Panc1 (cell line): ENCODE measurements at regions not wholly inside any gene's neighbourhood (a gene's known extent, or its start where the extent isn't known, plus 50 kb on each side); places are given as distances from the start of the nearest gene placed in this dataset.

Experiments
- ATAC-seq: fragments of 200-7000 bp; cut with Tn5 transposase; 2 replicates; pipeline ENCODE4 v1.9.1; 2020; ENCODE audit warnings: mild to moderate bottlenecking, moderate library complexity
- BruUV-seq: library from RNA; stranded (reverse); fragments of 400-500 nt; replicated peaks from 2 replicates; lab custom pipeline; 2021; lab: Mats Ljungman, UMichigan
- CTCF ChIA-PET: fragments of 300-600 bp; sonication (Branson Sonifier 250); formaldehyde crosslinking; loops from one replicate; lab custom pipeline; 2022; ENCODE audit warnings: antibody characterized with exemption; lab: Charles Lee
- POLR2A ChIA-PET: fragments of 300-600 bp; sonication (Branson Sonifier 250); formaldehyde crosslinking; loops from one replicate; lab custom pipeline; 2022; ENCODE audit warnings: antibody characterized with exemption; lab: Charles Lee
- DNase-seq: peaks from one replicate; pipeline ENCODE4 v3.0.0-alpha.2; 2010; ENCODE audit warnings: low read depth, low spot score
- H3K27ac ChIP-seq: 2 replicates; pipeline ENCODE4 v1.5.1; 2011; ENCODE audit warnings: mild to moderate bottlenecking, low read length, inconsistent platforms
- H3K27me3 ChIP-seq: fragments of 200-500 bp; sonication (Bioruptor generic); 2 replicates; pipeline ENCODE4 v1.6.0; 2014; ENCODE audit warnings: low read length, inconsistent platforms; ENCODE audit not compliant: control insufficient read depth, insufficient read depth
- H3K36me3 ChIP-seq: fragments of 200-500 bp; sonication (Bioruptor generic); 2 replicates; pipeline ENCODE4 v1.5.1; 2014; ENCODE audit warnings: inconsistent platforms, mild to moderate bottlenecking, low read length, moderate library complexity; ENCODE audit not compliant: control insufficient read depth, insufficient read depth
- H3K4me1 ChIP-seq: 2 replicates; pipeline ENCODE4 v1.5.1; 2011; ENCODE audit warnings: inconsistent platforms, mild to moderate bottlenecking, low read length, moderate library complexity; ENCODE audit not compliant: control insufficient read depth, insufficient read depth
- H3K4me3 ChIP-seq, 2 experiments: 2 replicates each; pipeline ENCODE4 v1.5.1; 2011 to 2012; ENCODE audit warnings: low read depth in 2 of 2, low read length in 2 of 2, mild to moderate bottlenecking in 2 of 2, inconsistent platforms in 1 of 2, moderate library complexity in 1 of 2
- H3K9me3 ChIP-seq: fragments of 200-500 bp; sonication (Bioruptor generic); 2 replicates; pipeline ENCODE4 v1.5.1; 2014; ENCODE audit warnings: low read depth, mild to moderate bottlenecking, inconsistent platforms, low read length, moderate library complexity; ENCODE audit not compliant: control insufficient read depth, insufficient read depth
- POLR2AphosphoS5 ChIP-seq: IDR thresholded peaks from 2 replicates; pipeline ENCODE4 v1.6.1; 2012; ENCODE audit warnings: mild to moderate bottlenecking, low read depth, low read length, moderate library complexity
- SIN3A ChIP-seq: IDR thresholded peaks from 2 replicates; pipeline ENCODE4 v1.6.1; 2012; ENCODE audit warnings: low read depth, mild to moderate bottlenecking, low read length, moderate library complexity, borderline replicate concordance; ENCODE audit not compliant: insufficient read depth
- TCF7L2 ChIP-seq: IDR thresholded peaks from 2 replicates; pipeline ENCODE4 v1.6.1; 2011; ENCODE audit warnings: mild to moderate bottlenecking, low read depth, low read length, inconsistent platforms
- in situ Hi-C: cut with HindIII; loops from 2 replicates; pipeline ENCODE4 v1.10.0; 2016; ENCODE audit warnings: low sequenced_read_pairs, low pct_unique_long_range_greater_than_20kb
- intact Hi-C: fragments of 100-400 bp; cut with micrococcal nuclease; formaldehyde crosslinking; loops from one replicate; pipeline ENCODE4 v1.10.0; 2022; ENCODE audit not compliant: unreplicated experiment
- TF ChIP-seq, protein P1 (sequence below), 2 experiments: IDR thresholded peaks; 2 replicates each; pipeline ENCODE4 v1.6.1; 2011 to 2012; ENCODE audit warnings: low read depth in 2 of 2, control low read depth in 1 of 2, low read length in 1 of 2, mild to moderate bottlenecking in 1 of 2, moderate library complexity in 1 of 2; ENCODE audit not compliant: insufficient read depth in 1 of 2
- TF ChIP-seq, protein P2 (sequence below): fragments of 450-650 bp; IDR thresholded peaks from 2 replicates; pipeline ENCODE4 v1.5.1; 2017; ENCODE audit warnings: mild to moderate bottlenecking

DNA sequence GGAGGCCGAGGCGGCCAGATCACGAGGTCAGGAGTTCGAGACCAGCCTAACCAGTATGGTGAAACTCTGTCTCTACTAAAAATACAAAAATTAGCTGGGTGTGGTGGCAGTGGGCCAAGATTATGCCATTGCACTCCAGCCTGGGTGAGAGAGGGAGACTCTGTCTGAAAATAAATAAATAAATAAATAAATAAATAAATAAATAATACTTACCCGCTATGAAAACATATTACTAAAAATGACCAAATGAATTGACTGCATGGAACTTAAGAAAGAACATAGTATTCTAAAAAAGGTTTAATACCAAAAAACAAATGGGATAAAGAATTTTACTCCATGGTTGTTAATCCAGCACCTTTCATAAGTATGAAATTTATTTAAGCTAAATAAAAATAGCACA lies 305.0 kb downstream of the GATA3 start:
- no peaks in the 10 kb centered on the region for H3K9me3 ChIP-seq
- H3K36me3 ChIP-seq = no peaks in the 10 kb centered on the region
- no peaks in the 10 kb centered on the region for H3K4me1 ChIP-seq
- H3K4me3 ChIP-seq = no peak overlapping the region
- intact Hi-C loops (no loop called here), in situ Hi-C loops (no loop called here)
- ATAC-seq (no peak), DNase-seq (no peak)
- no peak overlapping the region for H3K27ac ChIP-seq
- CTCF ChIA-PET = no interaction called here
- no TSS peak for BruUV-seq
- POLR2A ChIA-PET = no interaction called here
- TF ChIP-seq, protein P1, sequence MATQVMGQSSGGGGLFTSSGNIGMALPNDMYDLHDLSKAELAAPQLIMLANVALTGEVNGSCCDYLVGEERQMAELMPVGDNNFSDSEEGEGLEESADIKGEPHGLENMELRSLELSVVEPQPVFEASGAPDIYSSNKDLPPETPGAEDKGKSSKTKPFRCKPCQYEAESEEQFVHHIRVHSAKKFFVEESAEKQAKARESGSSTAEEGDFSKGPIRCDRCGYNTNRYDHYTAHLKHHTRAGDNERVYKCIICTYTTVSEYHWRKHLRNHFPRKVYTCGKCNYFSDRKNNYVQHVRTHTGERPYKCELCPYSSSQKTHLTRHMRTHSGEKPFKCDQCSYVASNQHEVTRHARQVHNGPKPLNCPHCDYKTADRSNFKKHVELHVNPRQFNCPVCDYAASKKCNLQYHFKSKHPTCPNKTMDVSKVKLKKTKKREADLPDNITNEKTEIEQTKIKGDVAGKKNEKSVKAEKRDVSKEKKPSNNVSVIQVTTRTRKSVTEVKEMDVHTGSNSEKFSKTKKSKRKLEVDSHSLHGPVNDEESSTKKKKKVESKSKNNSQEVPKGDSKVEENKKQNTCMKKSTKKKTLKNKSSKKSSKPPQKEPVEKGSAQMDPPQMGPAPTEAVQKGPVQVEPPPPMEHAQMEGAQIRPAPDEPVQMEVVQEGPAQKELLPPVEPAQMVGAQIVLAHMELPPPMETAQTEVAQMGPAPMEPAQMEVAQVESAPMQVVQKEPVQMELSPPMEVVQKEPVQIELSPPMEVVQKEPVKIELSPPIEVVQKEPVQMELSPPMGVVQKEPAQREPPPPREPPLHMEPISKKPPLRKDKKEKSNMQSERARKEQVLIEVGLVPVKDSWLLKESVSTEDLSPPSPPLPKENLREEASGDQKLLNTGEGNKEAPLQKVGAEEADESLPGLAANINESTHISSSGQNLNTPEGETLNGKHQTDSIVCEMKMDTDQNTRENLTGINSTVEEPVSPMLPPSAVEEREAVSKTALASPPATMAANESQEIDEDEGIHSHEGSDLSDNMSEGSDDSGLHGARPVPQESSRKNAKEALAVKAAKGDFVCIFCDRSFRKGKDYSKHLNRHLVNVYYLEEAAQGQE (IDR thresholded peaks at IDR 0.05; ENCODE audit: insufficient read depth in 1 of 2, low read depth in 2 of 2, low read length in 1 of 2) = no peak
- TF ChIP-seq TCF7L2 = no peak
- TF ChIP-seq, protein P2, sequence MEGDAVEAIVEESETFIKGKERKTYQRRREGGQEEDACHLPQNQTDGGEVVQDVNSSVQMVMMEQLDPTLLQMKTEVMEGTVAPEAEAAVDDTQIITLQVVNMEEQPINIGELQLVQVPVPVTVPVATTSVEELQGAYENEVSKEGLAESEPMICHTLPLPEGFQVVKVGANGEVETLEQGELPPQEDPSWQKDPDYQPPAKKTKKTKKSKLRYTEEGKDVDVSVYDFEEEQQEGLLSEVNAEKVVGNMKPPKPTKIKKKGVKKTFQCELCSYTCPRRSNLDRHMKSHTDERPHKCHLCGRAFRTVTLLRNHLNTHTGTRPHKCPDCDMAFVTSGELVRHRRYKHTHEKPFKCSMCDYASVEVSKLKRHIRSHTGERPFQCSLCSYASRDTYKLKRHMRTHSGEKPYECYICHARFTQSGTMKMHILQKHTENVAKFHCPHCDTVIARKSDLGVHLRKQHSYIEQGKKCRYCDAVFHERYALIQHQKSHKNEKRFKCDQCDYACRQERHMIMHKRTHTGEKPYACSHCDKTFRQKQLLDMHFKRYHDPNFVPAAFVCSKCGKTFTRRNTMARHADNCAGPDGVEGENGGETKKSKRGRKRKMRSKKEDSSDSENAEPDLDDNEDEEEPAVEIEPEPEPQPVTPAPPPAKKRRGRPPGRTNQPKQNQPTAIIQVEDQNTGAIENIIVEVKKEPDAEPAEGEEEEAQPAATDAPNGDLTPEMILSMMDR = no peak
- TF ChIP-seq POLR2AphosphoS5 = no peak
- no peak for TF ChIP-seq SIN3A
- H3K27me3 ChIP-seq = no peaks in the 10 kb centered on the region

DNA sequence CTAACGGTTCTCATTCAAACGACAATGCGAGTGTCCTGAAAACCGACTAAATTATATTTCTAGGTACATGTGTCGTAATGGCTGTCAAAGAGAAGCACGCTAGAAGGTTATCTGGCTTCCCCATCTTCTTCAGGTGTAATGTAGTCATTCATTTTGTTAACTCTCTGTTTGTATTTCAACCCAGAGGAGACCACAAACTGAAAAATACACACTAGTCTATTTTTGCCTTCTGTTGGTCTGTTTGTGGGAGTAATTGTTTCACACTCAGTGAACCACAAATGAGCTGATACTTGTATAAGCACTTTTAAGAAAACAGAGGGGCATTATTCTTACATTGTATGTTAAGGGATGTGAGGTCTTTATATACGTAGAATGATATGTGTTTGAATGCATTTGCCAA lies 305.9 kb downstream of the GATA3 start:
- POLR2A ChIA-PET = no interaction called here
- intact Hi-C loops (no loop called here), in situ Hi-C loops (no loop called here)
- CTCF ChIA-PET = no interaction called here
- DNase-seq = no peak
- no peak for ATAC-seq
- no peak overlapping the region for H3K27ac ChIP-seq
- H3K36me3 ChIP-seq = no peaks in the 10 kb centered on the region
- no peaks in the 10 kb centered on the region for H3K27me3 ChIP-seq
- BruUV-seq = no TSS peak
- H3K4me3 ChIP-seq = no peak overlapping the region
- TF ChIP-seq, protein P1 (IDR thresholded peaks at IDR 0.05; ENCODE audit: insufficient read depth in 1 of 2, low read depth in 2 of 2, low read length in 1 of 2) = no peak
- TF ChIP-seq, protein P2 = no peak
- no peak for TF ChIP-seq POLR2AphosphoS5
- H3K9me3 ChIP-seq = no peaks in the 10 kb centered on the region
- no peaks in the 10 kb centered on the region for H3K4me1 ChIP-seq
